Fibroblast of lung (primary cell): ENCODE measurements at regions not wholly inside any gene's neighbourhood (a gene's known extent, or its start where the extent isn't known, plus 50 kb on each side); places are given as distances from the start of the nearest gene placed in this dataset.

Source experiments
- DNase-seq, 2 donors: peaks; one replicate each; pipeline versions ENCODE4 v3.0.0 to v3.0.0-alpha.2; 2010; ENCODE audit warnings: low read depth in 2 of 2
- H2AFZ ChIP-seq: 2 replicates; pipeline ENCODE4 v1.5.1; 2012; ENCODE audit warnings: low read length, control low read depth, inconsistent platforms
- H3K27ac ChIP-seq: 2 replicates; pipeline ENCODE4 v1.5.1; 2011; ENCODE audit warnings: low read length, control low read depth; ENCODE audit not compliant: insufficient read depth
- H3K27me3 ChIP-seq: 2 replicates; pipeline ENCODE4 v1.5.1; 2011; ENCODE audit warnings: mild to moderate bottlenecking, low read length; ENCODE audit not compliant: control insufficient read depth, insufficient read depth
- H3K36me3 ChIP-seq: 2 replicates; pipeline ENCODE4 v1.5.1; 2011; ENCODE audit warnings: low read length; ENCODE audit not compliant: control insufficient read depth, insufficient read depth
- H3K4me1 ChIP-seq: 2 replicates; pipeline ENCODE4 v1.5.1; 2011; ENCODE audit warnings: low read length; ENCODE audit not compliant: control insufficient read depth, insufficient read depth; ENCODE audit errors: extremely low read depth
- H3K4me2 ChIP-seq: 2 replicates; pipeline ENCODE4 v1.5.1; 2011; ENCODE audit warnings: low read length, control low read depth; ENCODE audit not compliant: insufficient read depth; ENCODE audit errors: extremely low read depth
- H3K4me3 ChIP-seq, 4 experiments: fragments of 200-600 bp in 1 of 4; sonication (generic) in 1 of 4; replicated peaks in 1 of 4; 2 replicates each; pipeline ENCODE4 v1.5.1; 2011 to 2016; ENCODE audit warnings: low read length in 4 of 4, low read depth in 3 of 4, mild to moderate bottlenecking in 3 of 4, control low read depth in 2 of 4, inconsistent platforms in 1 of 4, mixed read lengths in 1 of 4; ENCODE audit not compliant: insufficient read depth in 1 of 4; ENCODE audit errors: control extremely low read depth in 1 of 4
- H3K79me2 ChIP-seq: 2 replicates; pipeline ENCODE4 v1.5.1; 2012; ENCODE audit warnings: mild to moderate bottlenecking, low read length, inconsistent platforms; ENCODE audit not compliant: control insufficient read depth, insufficient read depth
- H3K9ac ChIP-seq: 2 replicates; pipeline ENCODE4 v1.5.1; 2011; ENCODE audit warnings: mild to moderate bottlenecking, low read length, control low read depth; ENCODE audit not compliant: insufficient read depth
- H3K9me3 ChIP-seq: 2 replicates; pipeline ENCODE4 v1.5.1; 2012; ENCODE audit warnings: low read depth, low read length; ENCODE audit not compliant: control insufficient read depth, insufficient read depth
- H4K20me1 ChIP-seq: 2 replicates; pipeline ENCODE4 v1.5.1; 2011; ENCODE audit warnings: low read length; ENCODE audit not compliant: control insufficient read depth, insufficient read depth; ENCODE audit errors: extremely low read depth
- CTCF ChIP-seq, 2 donors: IDR thresholded peaks in 1 of 2; conservative IDR thresholded peaks in 1 of 2; 1 replicate in 1 of 2; 2 replicates in 1 of 2; pipeline ENCODE4 v1.5.1; 2011 to 2012; ENCODE audit warnings: low read length in 2 of 2, control low read depth in 1 of 2, inconsistent platforms in 1 of 2, low read depth in 1 of 2, mild to moderate bottlenecking in 1 of 2
- EZH2 ChIP-seq: IDR thresholded peaks from 2 replicates; pipeline ENCODE4 v1.5.1; 2012; ENCODE audit warnings: low read length, control low read depth, mild to moderate bottlenecking; ENCODE audit errors: missing control alignments

- Histone ChIP-seq H3K4me2 (no peak overlapping the region), H3K9ac (no peak overlapping the region), H3K36me3 (no peaks in the 10 kb centered on the region), H3K27ac (no peak overlapping the region), H3K4me1 (no peaks in the 10 kb centered on the region), H2AFZ (no peak overlapping the region), H3K27me3 (no peaks in the 10 kb centered on the region), H3K79me2 (no peaks in the 10 kb centered on the region), H4K20me1 (no peaks in the 10 kb centered on the region), H3K4me3 (no peak overlapping the region), H3K9me3 (no peaks in the 10 kb centered on the region)
- peak in 1 of 2 donors; percentile 55 for DNase-seq
- no peak for TF ChIP-seq CTCF (conservative IDR thresholded peaks at IDR 0.05 in 1 of 2, IDR thresholded peaks at IDR 0.05 in 1 of 2; ENCODE audit: low read depth in 1 of 2, low read length in 2 of 2)
- TF ChIP-seq EZH2: no peak
These were observed 310.5 kb downstream of the PLK2 start for GRCh38 chr5:58149345-58149744.

- H3K9ac ChIP-seq: no peak overlapping the region
- DNase-seq: no peak
These were observed 311.6 kb downstream of the PLK2 start for GRCh38 chr5:58148254-58148775.

GRCh38 chr5:58145397-58145934 is 314.4 kb downstream of the PLK2 start:
- Histone ChIP-seq H3K27ac (no peak overlapping the region), H3K36me3 (no peaks in the 10 kb centered on the region), H3K79me2 (no peaks in the 10 kb centered on the region), H3K4me2 (no peak overlapping the region), H3K4me1 (no peaks in the 10 kb centered on the region), H3K4me3 (no peak overlapping the region), H2AFZ (no peak overlapping the region), H3K9me3 (no peaks in the 10 kb centered on the region), H3K27me3 (no peaks in the 10 kb centered on the region), H4K20me1 (no peaks in the 10 kb centered on the region), H3K9ac (no peak overlapping the region)
- no peak for DNase-seq
- TF ChIP-seq EZH2: no peak
- TF ChIP-seq CTCF (conservative IDR thresholded peaks at IDR 0.05 in 1 of 2, IDR thresholded peaks at IDR 0.05 in 1 of 2; ENCODE audit: low read depth in 1 of 2, low read length in 2 of 2): no peak

More at GRCh38 chr5:58148254-58148775, 311.6 kb downstream of the PLK2 start:
- Histone ChIP-seq H3K79me2 (no peaks in the 10 kb centered on the region), H3K36me3 (no peaks in the 10 kb centered on the region), H2AFZ (no peak overlapping the region), H4K20me1 (no peaks in the 10 kb centered on the region), H3K4me1 (no peaks in the 10 kb centered on the region), H3K9me3 (no peaks in the 10 kb centered on the region), H3K4me3 (no peak overlapping the region), H3K27ac (no peak overlapping the region), H3K27me3 (no peaks in the 10 kb centered on the region), H3K4me2 (no peak overlapping the region)
- TF ChIP-seq CTCF (conservative IDR thresholded peaks at IDR 0.05 in 1 of 2, IDR thresholded peaks at IDR 0.05 in 1 of 2; ENCODE audit: low read depth in 1 of 2, low read length in 2 of 2) (no peak), EZH2 (no peak)
